ENCODE measurements at regions not wholly inside any gene's neighbourhood (a gene's known extent, or its start where the extent isn't known, plus 50 kb on each side); places are given as distances from the start of the nearest gene placed in this dataset.

GRCh38 chr18:72667932-72668331, 123.8 kb upstream of the CBLN2 start:
- no peak for TF ChIP-seq CTCF (IDR thresholded peaks at IDR 0.05)
- no peak overlapping the region for H3K27ac ChIP-seq
- no peak for DNase-seq (ENCODE audit: low spot score)
- H3K4me3 ChIP-seq = no peak overlapping the region

- DNase-seq (ENCODE audit: low spot score) = no peak
- TF ChIP-seq CTCF (IDR thresholded peaks at IDR 0.05) = no peak
- Histone ChIP-seq H3K27ac (no peak overlapping the region), H3K4me3 (no peak overlapping the region)
Observed at GRCh38 chr18:72652990-72653593, 109.0 kb upstream of the CBLN2 start.

- no peak for DNase-seq (ENCODE audit: low spot score)
- H3K4me3 ChIP-seq = no peak overlapping the region
- no peak for TF ChIP-seq CTCF (IDR thresholded peaks at IDR 0.05)
- no peak overlapping the region for H3K27ac ChIP-seq
Observed at GRCh38 chr18:72651033-72651432, 106.9 kb upstream of the CBLN2 start.

- Histone ChIP-seq H3K27ac (no peak overlapping the region), H3K4me3 (no peak overlapping the region)
- no peak for DNase-seq (ENCODE audit: low spot score)
- TF ChIP-seq CTCF (IDR thresholded peaks at IDR 0.05) = no peak
Observed at GRCh38 chr18:72648481-72648960, 104.4 kb upstream of the CBLN2 start.

GRCh38 chr18:72648079-72648478, 103.9 kb upstream of the CBLN2 start:
- no peak overlapping the region for H3K27ac ChIP-seq
- no peak overlapping the region for H3K4me3 ChIP-seq
- TF ChIP-seq CTCF (IDR thresholded peaks at IDR 0.05) = no peak

GRCh38 chr18:72640557-72640956, 96.4 kb upstream of the CBLN2 start:
- Histone ChIP-seq H3K27ac (no peak overlapping the region), H3K4me3 (no peak overlapping the region)
- TF ChIP-seq CTCF (IDR thresholded peaks at IDR 0.05) = no peak
- DNase-seq (ENCODE audit: low spot score) = no peak

More at GRCh38 chr18:72648079-72648478, 103.9 kb upstream of the CBLN2 start:
- DNase-seq (ENCODE audit: low spot score) = no peak

- Histone ChIP-seq H3K27ac (no peak overlapping the region), H3K4me3 (no peak overlapping the region)
- no peak for DNase-seq (ENCODE audit: low spot score)
- no peak for TF ChIP-seq CTCF (IDR thresholded peaks at IDR 0.05)
Observed at GRCh38 chr18:72638376-72638775, 94.2 kb upstream of the CBLN2 start.
